Mammary epithelial cell (primary cell): ENCODE measurements at regions not wholly inside any gene's neighbourhood (a gene's known extent, or its start where the extent isn't known, plus 50 kb on each side); places are given as distances from the start of the nearest gene placed in this dataset.

Experiments used
- CTCF ChIP-seq, 2 donors: IDR thresholded peaks in 1 of 2; conservative IDR thresholded peaks in 1 of 2; 2 replicates each; pipeline ENCODE4 v1.5.1; 2011 to 2012; ENCODE audit warnings: inconsistent platforms in 2 of 2, low read length in 2 of 2, mild to moderate bottlenecking in 2 of 2, control low read depth in 1 of 2, low read depth in 1 of 2; ENCODE audit not compliant: insufficient read depth in 1 of 2; ENCODE audit errors: extremely low read depth in 1 of 2
- EZH2 ChIP-seq: IDR thresholded peaks from 2 replicates; pipeline ENCODE4 v1.6.1; 2012; ENCODE audit warnings: low read length, inconsistent platforms, borderline replicate concordance

- TF ChIP-seq CTCF (conservative IDR thresholded peaks at IDR 0.05 in 1 of 2, IDR thresholded peaks at IDR 0.05 in 1 of 2; ENCODE audit: extremely low read depth in 1 of 2, insufficient read depth in 1 of 2, low read depth in 1 of 2, low read length in 2 of 2) (no peak), EZH2 (no peak)
Observed at GRCh38 chr13:64223016-64223415, 2807.4 kb upstream of the PCDH20 start.
